Breast epithelium (tissue), 3 donors: ENCODE measurements at regions not wholly inside any gene's neighbourhood (a gene's known extent, or its start where the extent isn't known, plus 50 kb on each side); places are given as distances from the start of the nearest gene placed in this dataset.

ENCODE experiments used
- CTCF ChIP-seq, 3 donors: fragments of 450-650 bp; IDR thresholded peaks; one replicate each; pipeline ENCODE4 v1.5.1; 2016 to 2017; ENCODE audit warnings: antibody characterized with exemption in 3 of 3, mild to moderate bottlenecking in 3 of 3, moderate library complexity in 3 of 3
- POLR2AphosphoS5 ChIP-seq, 3 donors: sonication (generic); formaldehyde crosslinking; IDR thresholded peaks; one replicate each; pipeline ENCODE4 v1.6.1; 2017; ENCODE audit warnings: antibody characterized with exemption in 3 of 3

- TF ChIP-seq POLR2AphosphoS5 (IDR thresholded peaks at IDR 0.05), result no peak
- TF ChIP-seq CTCF (IDR thresholded peaks at IDR 0.05), result no peak
Measured at GRCh38 chr7:81414411-81414810, 355.4 kb downstream of the HGF start.
